ENCODE measurements at regions not wholly inside any gene's neighbourhood (a gene's known extent, or its start where the extent isn't known, plus 50 kb on each side); places are given as distances from the start of the nearest gene placed in this dataset.

DNA sequence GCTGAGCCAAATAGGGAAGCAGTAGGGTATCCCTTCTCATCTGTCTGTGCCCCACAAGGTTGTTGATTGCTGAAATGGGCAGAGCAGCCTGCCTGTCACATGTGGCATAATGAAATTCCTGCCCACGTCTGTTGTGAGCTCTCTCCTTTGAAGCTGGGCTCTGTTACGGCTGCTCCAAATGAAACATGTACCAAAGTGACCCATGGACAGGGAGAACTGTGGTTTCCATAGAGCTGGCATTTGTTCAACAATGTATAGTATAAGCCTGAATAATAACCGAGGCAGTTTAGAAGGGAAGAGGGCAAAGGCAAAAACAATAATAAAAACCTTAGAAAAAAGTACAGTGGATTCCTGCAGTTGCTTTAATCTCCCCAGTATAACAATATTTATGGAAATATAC, 149.7 kb downstream of the LYPLAL1 start:
- 86% methylated on average over 3 of the region's 3 CpGs; no CpG with 5 or more reads in 1 of the 2 experiments for WGBS, 2 experiments (ENCODE audit: extremely low coverage in 1 of 2, insufficient coverage in 1 of 2, insufficient read length in 1 of 2, insufficient replicate concordance in 2 of 2, low coverage in 1 of 2, low lambda C conversion rate in 2 of 2, missing lambda C conversion rate in 1 of 2)
- CTCF ChIA-PET (ENCODE audit: partially characterized antibody): interaction anchor here (1.3 to 1.5 kb wide), 3 partner anchors 10 to 256 kb away, joined by 3 to 6 read pairs (median 5); no protein-coding TSS in a partner anchor
- H2BK5ac ChIP-seq (ENCODE audit: low read depth, low read length): no peak overlapping the region
- H2AK5ac ChIP-seq (ENCODE audit: low read depth, low read length): no peak overlapping the region
- H3K79me1 ChIP-seq (ENCODE audit: low read depth, low read length): no peaks in the 10 kb centered on the region
- H3K9me3 ChIP-seq (ENCODE audit: insufficient read depth in 2 of 2, low read depth in 1 of 2, low read length in 1 of 2): no peaks in the 10 kb centered on the region
- no peak overlapping the region for H3K9ac ChIP-seq (replicated peaks in 1 of 4; ENCODE audit: extremely low read depth in 1 of 4, low read depth in 3 of 4, low read length in 3 of 4)
- no peak overlapping the region for H3K14ac ChIP-seq (ENCODE audit: insufficient read length)
- no peak overlapping the region for H3K23ac ChIP-seq (ENCODE audit: insufficient read length)
- no peaks in the 10 kb centered on the region for H4K20me1 ChIP-seq (replicated peaks in 1 of 2; ENCODE audit: control insufficient read depth in 1 of 2, insufficient read depth in 2 of 2, low read length in 2 of 2)
- no peak overlapping the region for H3K4me2 ChIP-seq (ENCODE audit: insufficient read depth in 1 of 2, low read depth in 2 of 2, low read length in 2 of 2)
- TF ChIP-seq EZH2 (IDR thresholded peaks at IDR 0.05; ENCODE audit: low read depth, low read length, severe bottlenecking) (no peak), POLR2A (IDR thresholded peaks at IDR 0.05; ENCODE audit: control extremely low read depth in 1 of 2, low read depth in 2 of 2, low read length in 2 of 2) (no peak), SRF (IDR thresholded peaks at IDR 0.05; ENCODE audit: low read depth, low read length) (no peak)
- H2BK15ac ChIP-seq (ENCODE audit: low read length): no peak overlapping the region
- H4K91ac ChIP-seq (replicated peaks; ENCODE audit: insufficient read length, low read length): no peak overlapping the region
- H3K4me3 ChIP-seq (ENCODE audit: extremely low read depth in 1 of 4, insufficient read depth in 2 of 4, low read depth in 3 of 4, low read length in 4 of 4): no peak overlapping the region
- no peak for FAIRE-seq
- no peak overlapping the region for H4K5ac ChIP-seq (ENCODE audit: insufficient read length, low read depth, low read length)
- POLR2A ChIA-PET (ENCODE audit: partially characterized antibody): interaction anchor here (1.0 kb wide), 1 partner anchor 9 kb away, joined by 3 read pairs; no protein-coding TSS in a partner anchor
- H3K23me2 ChIP-seq (ENCODE audit: low read depth, low read length): no peaks in the 10 kb centered on the region
- no peaks in the 10 kb centered on the region for H3K4me1 ChIP-seq (replicated peaks in 1 of 4; ENCODE audit: control insufficient read depth in 3 of 4, insufficient read depth in 4 of 4, low read length in 3 of 4)
- H3K27ac ChIP-seq (ENCODE audit: low read depth, low read length): no peak overlapping the region
- no peak overlapping the region for H2BK12ac ChIP-seq (ENCODE audit: low read depth, low read length)
- H4K8ac ChIP-seq (ENCODE audit: extremely low read depth, insufficient read depth, low read length): no peak overlapping the region
- H2BK120ac ChIP-seq (replicated peaks; ENCODE audit: low read depth, low read length): no peak overlapping the region
- DNase-seq (ENCODE audit: low read depth in 1 of 2, low spot score in 2 of 2): no peak
- no peak overlapping the region for H3K18ac ChIP-seq (ENCODE audit: extremely low read depth, low read length)
- no peaks in the 10 kb centered on the region for H3K79me2 ChIP-seq (ENCODE audit: control insufficient read depth in 1 of 2, insufficient read depth in 2 of 2, low read length in 2 of 2)
- H2BK20ac ChIP-seq (ENCODE audit: low read length): no peak overlapping the region
- no peak overlapping the region for H3K56ac ChIP-seq (replicated peaks; ENCODE audit: insufficient read length, low read depth, low read length)
- no peaks in the 10 kb centered on the region for H3K27me3 ChIP-seq (replicated peaks in 1 of 4; ENCODE audit: control insufficient read depth in 3 of 4, extremely low read depth in 1 of 4, insufficient read depth in 3 of 4, low read length in 3 of 4)
- H2AFZ ChIP-seq (ENCODE audit: low read length): no peak overlapping the region
- H3K4ac ChIP-seq (replicated peaks; ENCODE audit: insufficient read length, low read depth, low read length): no peak overlapping the region
- no peaks in the 10 kb centered on the region for H3K36me3 ChIP-seq (ENCODE audit: control insufficient read depth in 2 of 4, insufficient read depth in 4 of 4, low read length in 3 of 4)
